Stimulated activated naive CD8-positive, alpha-beta T cell treated with anti-CD3 and anti-CD28 coated beads, Interleukin-15, Interleukin-2, amounts not matched to agents 100 U/mL and 50 U/mL, for 24 hours (primary cell): ENCODE measurements at regions not wholly inside any gene's neighbourhood (a gene's known extent, or its start where the extent isn't known, plus 50 kb on each side); places are given as distances from the start of the nearest gene placed in this dataset.
"Not testable (repeated sequence)": the region's sequence is repeated elsewhere in the genome, so short reads cannot be mapped to it uniquely, and the experiment has no call there.

Source experiments
- ATAC-seq: fragments of 150-1000 bp; cut with Tn5 transposase; one replicate; pipeline ENCODE4 v1.10.0; 2021
- DNase-seq: peaks from one replicate; pipeline ENCODE4 v3.0.0; 2021

DNA sequence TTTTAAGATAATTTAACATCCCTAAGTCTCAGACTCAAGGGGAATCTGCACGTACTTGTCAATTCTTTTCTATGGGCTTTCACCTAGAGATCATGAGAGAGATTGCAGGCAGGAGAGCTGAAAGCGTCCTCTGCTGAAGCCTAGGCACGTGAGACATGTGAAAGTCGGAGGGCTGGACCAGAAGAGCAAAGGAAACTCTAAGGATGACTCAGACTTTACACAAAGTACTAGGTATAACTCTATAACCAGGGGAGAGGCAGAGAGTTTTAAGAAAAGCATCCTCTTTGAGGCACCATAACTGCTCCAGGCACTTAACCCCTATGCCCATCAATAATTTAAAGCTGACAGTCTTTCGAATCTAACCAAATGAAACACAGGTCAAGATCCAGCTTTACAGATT is 436.6 kb downstream of the VGLL3 start:
- no peak for DNase-seq
- ATAC-seq = no peak

DNA sequence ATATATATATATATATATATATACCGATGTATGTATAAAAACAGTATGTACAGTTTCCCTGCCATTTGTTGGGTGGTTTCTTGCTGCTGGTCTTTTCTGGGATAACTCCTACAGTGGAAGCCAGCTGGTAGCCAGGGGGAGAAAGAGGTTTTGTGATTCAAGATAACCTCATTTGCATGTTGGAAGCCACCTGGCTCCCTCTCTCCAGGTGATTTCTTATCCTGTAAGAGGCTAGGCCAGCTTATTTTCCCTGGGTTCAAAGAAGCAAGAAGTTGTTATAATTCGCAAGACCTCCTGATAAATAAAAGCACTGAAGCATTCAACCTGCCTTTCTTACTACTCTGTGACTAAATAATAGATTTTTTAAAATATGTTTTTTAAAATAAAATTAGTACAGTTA is 443.3 kb downstream of the VGLL3 start:
- DNase-seq = no peak
- ATAC-seq = no peak

DNA sequence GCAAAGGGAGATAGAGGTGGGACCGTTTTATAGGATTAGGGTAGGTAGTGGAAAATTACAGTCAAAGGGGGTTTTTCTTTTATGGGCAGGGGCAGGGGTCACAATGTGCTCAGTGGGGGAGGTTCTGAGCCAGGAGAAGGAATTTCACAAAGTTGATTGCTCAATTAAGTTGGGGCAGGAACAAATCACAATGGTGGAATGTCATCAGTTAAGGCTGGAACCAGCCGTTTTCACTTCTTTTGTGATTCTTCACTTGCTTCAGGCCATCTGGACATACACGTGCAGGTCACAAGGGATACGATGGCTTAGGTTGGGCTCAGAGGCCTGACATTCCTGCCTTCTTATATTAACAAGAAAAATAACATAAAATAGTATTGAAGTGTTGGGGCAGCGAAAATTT is 453.8 kb downstream of the VGLL3 start:
- ATAC-seq = no peak

DNA sequence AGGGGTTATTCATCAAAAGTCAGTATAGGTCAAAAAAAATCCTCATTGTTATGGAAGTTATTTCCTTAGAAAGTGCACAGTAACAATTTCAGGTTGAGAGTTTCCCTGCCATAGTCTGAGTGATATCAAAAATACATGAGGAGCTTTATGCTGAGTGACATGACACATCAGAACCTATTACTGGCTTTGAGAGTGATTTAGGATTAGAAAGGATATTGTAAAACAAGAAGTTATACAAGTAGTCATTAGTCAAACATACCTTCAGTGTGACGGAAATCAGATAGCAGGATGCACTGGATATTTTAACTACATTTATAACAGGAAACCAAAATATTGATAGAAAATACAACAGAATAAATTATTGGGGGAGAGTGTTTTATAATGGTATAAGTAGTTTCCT is 471.1 kb downstream of the VGLL3 start:
- DNase-seq = no peak
- no peak for ATAC-seq

More for the DNA sequence above, 453.8 kb downstream of the VGLL3 start:
- no peak for DNase-seq

DNA sequence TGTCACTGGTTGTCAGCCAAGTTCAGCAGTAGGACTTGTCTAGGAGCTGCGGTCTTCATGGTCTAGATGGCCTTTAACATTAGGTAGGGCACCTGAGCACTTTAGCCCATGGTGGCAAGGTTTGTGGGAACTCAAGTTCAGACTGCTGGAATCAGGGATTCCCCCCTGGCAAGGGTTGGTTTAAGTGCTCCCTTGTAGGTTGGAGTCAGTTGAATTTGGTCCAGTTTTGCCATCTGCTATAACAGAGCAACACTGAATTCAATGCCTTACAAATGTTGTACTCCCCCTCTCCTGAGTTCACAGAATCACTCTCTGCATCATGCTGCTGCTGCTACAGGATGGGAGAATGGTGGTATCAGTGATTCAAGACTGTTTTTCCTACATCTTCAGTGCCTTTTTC is 509.3 kb downstream of the VGLL3 start:
- no peak for ATAC-seq
- DNase-seq = no peak

DNA sequence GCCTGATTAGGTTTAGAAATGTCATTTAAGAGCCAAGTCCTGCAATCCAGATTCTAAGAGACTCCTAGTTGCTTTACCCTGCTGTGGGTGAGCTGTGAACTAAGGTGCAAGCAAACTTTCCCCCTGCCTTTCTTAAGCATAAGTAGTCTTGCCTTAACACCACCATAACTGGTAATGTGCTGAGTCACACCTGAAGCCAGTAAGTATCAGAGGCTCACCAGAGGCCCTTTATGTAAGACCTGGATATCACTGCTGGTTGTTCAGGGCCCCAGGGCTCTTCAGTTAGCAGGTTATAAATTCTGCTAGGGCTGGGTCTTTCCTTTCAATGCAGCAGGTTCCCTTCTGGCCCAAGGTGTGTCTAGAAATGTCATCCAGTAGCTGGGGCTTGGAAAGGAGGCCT is 509.9 kb downstream of the VGLL3 start:
- DNase-seq (no peak), ATAC-seq (no peak)

DNA sequence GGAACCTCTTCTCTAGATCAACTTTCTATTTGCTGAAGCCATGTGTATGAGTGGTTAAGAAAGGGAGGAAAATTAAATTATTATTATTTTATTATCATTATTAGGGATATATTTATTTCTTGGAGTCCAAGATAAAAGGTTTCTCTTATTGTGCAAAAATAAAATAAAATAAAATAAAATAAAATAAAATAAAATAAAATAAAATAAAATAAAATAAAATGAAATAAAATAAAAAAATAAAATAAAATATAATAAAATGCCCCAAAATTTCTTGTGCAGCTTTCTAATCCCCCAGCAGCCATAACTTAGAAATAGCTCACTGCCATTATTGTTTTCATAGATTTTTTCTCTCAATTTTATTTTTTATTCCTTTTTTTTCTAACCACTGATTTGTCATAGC is 526.8 kb downstream of the VGLL3 start:
- DNase-seq (no peak), ATAC-seq (no peak)

DNA sequence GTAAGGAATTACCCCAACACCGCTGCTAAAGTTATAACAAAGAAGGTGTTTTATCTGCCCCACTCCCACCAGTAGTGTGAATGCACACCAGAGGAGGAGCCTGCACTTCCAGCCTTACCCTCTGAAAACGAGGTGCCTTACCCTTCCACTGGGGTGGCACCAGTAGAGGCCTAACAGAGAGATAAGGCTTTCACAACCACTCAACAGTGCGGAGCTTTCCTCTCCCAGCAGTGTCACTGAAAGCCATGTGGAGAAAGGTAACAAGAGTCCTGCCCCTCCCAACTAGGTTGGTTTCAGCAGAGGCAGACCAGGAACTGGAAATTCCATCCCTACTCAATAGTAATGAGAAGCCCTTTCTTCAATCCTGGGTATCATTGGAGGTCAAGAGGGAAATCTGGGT is 539.2 kb downstream of the VGLL3 start:
- ATAC-seq = no peak
- no peak for DNase-seq

DNA sequence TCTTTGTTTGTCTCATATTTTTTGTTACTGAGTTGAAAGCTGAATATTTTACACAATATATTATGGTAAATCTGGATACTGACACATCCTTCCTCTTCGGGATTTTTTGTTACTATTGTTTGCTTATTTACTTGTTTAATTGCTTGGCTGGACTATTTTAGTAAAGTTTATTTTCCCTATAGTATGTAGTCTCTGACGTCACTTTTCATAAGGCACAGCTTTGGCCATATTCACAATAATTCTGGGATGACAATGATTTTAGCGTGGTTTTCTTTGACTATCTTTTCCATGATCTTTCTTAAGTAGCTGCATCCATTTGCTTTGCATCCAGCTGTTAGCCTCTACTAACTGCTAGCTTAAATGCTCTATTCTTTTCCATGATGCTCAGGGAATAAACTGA is 552.4 kb downstream of the VGLL3 start:
- no peak for ATAC-seq

DNA sequence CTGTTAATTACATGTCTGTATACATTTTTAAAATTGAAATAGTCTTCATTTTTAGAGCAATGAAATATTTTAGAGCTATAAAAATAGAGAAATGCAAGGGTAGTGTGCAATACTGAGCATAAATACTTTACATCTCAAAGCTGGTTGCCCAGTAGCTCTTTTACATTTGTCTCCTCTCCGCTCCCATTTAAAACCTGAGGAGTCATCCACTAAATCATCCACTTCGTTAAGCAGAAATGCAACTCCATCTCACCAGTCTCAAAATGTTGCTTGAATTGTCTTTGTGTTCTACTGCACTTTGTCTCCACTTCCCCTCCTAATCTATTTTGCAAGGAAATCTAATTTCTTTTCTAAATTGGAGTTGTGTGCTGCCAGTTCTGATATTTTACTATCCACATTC is 563.6 kb downstream of the VGLL3 start:
- DNase-seq = no peak
- no peak for ATAC-seq

More for the DNA sequence above, 552.4 kb downstream of the VGLL3 start:
- DNase-seq = no peak

DNA sequence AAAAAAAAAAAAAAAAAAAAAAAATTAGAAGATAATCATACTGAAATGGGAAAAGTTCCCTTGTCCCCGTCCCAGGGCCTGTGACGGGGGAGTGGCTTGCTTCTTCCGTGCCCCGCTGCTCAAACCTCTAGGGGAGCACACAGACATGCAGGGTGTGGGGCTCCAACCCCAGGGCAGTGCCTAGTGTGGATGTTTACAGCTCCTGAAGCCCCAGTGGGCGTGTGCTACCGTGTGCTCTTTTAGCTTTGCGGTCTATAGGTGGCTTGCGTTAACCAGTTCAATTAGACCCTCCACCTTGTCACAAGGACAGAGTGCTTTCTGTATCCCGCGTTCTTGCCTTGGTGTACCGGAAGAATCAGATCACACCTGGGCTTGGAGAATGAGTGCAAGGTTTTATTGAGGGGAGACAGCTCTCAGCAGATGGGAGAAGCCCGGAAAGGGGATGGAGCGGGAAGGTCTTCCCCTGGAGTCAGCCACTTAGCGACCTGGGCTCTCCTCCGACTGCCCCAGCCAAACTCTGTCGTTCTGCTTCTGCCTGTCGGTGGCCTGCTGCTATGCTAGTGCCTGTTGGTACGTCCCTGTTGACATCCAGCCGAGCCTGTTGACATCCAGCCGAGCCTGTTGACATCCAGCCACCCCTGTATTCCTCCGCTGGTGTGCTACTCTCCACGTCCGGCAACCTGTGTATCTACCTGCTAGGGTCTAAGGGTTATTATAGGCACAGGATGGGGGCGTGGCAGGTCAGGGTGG is 569.8 kb downstream of the VGLL3 start:
- DNase-seq (no peak), ATAC-seq (no peak)

DNA sequence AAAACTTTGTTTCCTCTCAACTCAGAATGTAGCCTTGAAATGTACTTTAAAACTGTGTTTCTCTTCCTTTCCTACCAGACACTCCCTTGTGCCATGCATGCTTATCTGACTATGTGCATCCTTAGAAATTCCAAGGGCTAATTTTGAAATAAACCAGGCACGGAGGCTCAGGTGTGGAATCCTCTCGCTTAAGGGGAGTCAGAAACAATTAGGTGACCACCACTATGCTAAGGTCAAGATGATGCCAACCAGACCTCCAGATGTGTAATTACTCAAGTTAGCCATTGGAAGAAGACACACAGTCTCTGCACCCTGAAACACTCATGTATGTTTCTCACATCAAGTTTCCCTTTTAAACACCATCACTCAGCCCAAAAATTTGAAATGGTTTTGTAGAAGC is 572.1 kb downstream of the VGLL3 start:
- DNase-seq = no peak
- ATAC-seq = no peak

DNA sequence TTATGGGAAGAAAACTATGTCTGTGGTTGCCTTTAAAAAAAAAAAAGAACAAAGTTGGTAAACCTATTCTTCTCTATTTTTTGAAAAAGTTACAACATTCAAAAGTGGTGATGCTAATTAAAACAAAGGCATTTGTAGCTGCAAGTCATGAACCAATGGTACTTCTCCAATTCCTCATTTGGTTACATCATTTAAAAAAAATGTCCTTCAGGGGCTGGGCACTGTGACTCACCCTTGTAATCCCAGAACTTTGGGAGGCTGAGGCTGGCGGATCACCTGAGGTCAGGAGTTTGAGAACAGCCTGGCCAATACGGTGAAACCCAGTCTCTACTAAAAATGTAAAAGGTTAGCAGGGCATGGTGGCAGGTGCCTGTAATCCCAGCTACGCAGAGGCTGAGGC is 574.6 kb downstream of the VGLL3 start:
- ATAC-seq = no peak

DNA sequence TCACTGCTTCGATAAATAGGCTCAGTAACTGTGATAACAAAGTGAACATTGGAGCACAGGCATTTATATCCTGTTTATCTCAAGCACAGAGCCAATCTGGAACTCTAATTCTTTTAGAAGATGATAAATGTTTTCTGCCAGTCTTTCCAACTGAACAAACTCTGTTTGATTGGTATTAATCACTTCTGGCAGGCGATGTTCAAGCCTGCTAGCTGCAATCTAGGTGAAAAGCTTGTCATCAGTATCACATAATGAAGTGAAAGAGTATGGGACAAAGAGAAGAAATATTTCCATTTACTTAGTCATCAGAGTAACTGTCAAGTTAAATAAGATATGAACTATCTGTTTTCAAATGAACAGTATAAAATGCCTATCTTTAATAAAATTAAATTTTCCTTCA is 577.3 kb downstream of the VGLL3 start:
- ATAC-seq = no peak
- no peak for DNase-seq

More for the DNA sequence above, 574.6 kb downstream of the VGLL3 start:
- DNase-seq = no peak

DNA sequence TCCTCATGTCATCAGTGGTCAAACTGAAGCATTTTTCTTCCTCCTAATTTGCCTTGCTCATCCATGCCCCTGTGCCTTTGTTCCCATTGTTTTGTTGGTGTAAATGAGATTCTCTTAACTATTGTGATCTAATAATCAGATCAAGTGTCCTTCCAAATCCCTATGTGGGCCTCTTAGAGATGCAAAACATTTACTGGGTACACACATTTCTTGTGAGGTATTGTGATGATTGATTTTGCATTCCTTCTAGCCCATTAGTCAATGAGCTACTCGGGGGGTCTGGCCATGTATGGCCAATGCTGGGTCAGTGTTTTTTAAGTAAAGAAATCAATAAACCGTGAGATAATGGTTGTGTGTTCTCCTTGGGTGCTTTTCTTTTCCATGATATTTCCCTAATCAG is 580.4 kb downstream of the VGLL3 start:
- ATAC-seq (no peak), DNase-seq (no peak)

DNA sequence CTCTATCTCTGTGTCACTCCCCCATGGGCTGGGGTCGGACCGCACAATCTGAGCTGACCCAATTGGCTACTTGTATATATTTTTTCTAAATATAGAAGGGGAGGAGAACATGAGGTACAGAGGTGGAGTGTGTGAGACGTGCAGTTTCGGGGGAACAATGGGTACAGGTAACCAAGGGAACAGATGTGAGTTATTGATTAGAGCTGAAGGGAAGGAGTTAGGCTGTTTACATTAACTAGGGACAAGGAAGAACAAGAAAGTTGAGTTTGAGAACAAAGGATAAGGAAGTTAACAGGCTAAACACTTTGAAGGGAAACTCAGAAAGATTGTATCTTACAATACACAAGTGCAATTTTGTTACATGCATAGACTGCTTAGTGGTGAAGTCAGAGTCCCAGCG is 601.2 kb downstream of the VGLL3 start:
- DNase-seq = not testable (repeated sequence)

DNA sequence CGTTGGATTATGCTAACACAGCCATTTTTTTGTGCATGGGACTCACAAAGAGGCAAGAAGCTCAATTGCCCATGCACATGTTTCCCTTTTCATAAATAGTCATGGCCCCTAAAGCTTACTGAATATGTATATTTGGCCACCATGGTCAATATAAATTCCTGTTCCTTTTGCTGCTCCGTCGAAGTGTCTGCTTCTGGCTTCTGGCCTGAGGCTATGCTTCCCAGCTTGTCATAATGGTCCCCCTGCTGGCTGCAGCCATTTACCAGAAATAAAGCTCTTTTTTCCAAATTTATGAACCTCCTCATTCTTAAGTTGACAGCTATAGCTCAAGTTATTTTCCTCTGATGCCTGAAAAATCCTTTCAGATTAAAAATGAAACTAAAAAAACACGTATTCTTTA is 602.1 kb downstream of the VGLL3 start:
- DNase-seq (no peak), ATAC-seq (no peak)

More for the DNA sequence above, 601.2 kb downstream of the VGLL3 start:
- not testable (repeated sequence) for ATAC-seq

DNA sequence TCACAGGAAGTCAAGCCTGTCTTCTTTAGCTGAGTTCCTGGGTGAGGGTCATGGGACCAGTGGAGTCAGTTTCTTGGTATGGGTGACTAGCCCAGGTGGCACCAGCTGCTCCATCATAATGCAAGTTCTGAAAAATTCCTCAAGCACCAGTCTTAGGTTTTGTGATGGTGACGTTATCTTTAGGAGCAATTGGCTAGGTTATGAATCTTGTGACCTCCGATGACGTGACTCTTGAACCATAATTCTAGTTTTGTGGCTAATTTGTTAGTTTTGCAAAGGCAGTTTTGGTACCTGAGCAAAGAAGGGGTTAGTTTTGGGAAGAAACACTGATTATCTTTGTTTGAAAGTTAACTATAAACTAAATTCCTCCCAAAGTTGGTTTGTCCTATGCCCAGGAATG is 608.4 kb downstream of the VGLL3 start:
- ATAC-seq (no peak), DNase-seq (no peak)

DNA sequence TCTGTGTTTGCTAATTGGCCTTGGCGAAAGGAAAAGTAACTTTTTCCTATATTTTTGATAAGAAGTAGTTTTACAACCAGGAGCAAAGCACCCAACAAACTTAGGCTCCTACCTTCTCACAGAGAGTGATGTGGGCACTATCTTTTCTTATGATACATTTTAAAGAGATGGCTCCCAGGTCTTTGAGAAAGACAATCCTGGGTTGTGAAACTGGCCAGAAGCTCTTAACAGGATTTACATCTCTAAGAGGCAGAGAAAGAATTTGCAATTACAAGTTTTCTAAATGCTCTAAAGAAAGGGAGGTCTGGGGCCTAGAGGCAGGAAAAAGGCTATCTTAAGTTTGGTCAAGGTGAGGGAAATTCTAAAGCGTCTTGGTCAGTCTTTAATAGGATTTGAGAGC is 609.7 kb downstream of the VGLL3 start:
- DNase-seq (no peak), ATAC-seq (no peak)

DNA sequence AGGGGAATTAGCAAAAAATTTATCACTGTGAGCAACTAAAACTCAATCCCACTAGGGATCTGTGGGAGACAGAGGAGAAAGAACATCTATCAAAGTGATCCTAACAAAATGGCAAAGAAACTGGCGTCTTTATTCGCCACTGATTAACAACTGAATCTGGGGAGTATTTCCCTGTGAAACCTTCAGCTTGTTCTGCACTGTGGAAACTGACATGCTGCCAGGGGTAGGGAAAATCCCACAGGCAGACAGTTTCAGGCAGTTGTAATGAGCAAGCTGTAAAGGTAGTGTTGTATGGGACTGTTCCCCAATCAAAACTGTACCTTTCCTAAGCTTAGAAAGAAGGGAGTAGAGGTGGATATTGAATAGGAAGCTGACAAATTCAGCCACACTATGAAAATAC is 611.7 kb downstream of the VGLL3 start:
- ATAC-seq (no peak), DNase-seq (no peak)

DNA sequence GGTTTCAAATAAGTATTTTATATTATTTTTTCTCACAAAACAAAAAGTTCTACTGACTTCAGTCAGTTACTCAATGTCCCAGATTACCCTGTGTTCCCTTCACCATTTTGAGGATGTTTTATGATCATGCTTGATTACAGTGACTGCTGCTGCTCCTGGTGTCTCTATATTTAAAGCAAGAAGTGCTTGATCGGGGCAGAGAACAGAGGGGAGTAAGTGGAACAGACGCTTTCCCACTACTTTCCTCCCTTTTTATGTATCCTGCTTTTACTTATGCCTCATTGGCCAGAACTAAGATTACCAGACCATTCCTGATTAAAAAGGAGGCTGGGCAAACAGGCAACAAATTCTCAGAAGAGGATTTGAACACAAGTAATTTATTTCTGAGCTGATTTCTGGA is 612.1 kb downstream of the VGLL3 start:
- no peak for DNase-seq
- ATAC-seq = no peak

DNA sequence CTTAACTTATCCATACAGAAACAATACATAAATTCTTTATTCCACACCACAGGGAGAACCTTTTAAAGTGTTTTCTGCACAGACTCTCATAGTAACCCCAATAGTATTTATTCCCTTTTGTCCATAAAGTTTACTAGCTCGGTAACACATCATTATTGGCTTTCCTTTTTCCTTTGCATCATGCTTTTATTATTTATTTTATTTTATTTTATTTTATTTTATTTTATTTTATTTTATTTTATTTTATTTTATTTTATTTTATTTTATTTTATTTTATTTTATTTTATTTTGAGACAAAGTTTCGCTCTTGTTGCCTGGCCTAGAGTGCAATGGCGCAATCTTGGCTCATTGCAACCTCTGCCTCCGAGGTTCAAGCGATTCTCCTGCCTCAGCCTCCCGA is 655.4 kb downstream of the VGLL3 start:
- not testable (repeated sequence) for DNase-seq, ATAC-seq

DNA sequence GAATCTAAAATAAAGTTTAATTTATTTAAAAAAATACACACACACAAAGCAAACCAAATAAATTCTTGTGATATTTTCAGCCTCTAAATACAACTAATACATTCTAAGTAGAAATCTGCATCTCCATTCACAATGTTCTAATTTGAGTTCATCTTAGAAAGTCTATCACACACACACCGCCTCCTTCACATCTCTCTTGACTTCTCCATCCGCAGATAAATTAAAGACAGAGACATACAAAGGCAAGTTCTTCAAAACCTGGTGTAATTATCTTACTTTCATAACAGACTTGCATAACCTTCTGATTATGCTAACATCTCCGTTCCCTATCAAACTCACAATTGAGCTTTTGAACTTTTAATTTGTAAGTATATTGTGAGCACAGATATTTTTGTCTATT is 657.3 kb downstream of the VGLL3 start:
- no peak for ATAC-seq
- DNase-seq = no peak

DNA sequence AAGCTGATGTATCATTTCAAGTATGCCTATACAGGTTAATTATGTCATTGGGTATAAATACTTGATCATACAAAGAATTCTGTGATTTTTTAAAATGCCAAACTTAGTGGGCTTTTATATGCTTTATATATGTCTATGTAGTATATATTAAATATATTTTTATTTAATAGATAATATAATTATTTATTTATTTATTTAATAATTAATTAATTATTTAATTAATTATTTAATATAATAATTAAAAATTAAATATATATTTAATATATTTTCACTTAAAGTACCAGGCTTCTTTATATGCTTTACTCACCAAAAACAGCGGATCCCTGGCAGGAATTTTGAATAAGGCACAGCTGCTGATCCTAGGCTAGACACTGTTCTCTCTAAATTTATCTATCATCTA is 687.0 kb downstream of the VGLL3 start:
- DNase-seq (no peak), ATAC-seq (no peak)
